HCT116 (cell line): ENCODE measurements at regions not wholly inside any gene's neighbourhood (a gene's known extent, or its start where the extent isn't known, plus 50 kb on each side); places are given as distances from the start of the nearest gene placed in this dataset.

Source experiments
- ATAC-seq: fragments of 200-7000 bp; cut with Tn5 transposase; 2 replicates; pipeline ENCODE4 v1.9.1; 2020; ENCODE audit warnings: mild to moderate bottlenecking, moderate library complexity
- BruUV-seq: library from RNA; stranded (reverse); fragments of 400-500 nt; replicated peaks from 2 replicates; lab custom pipeline; 2021; lab: Mats Ljungman, UMichigan
- CTCF ChIA-PET: fragments of 300-600 bp; sonication (Branson Sonifier 250); formaldehyde crosslinking; loops from one replicate; lab custom pipeline; 2021; ENCODE audit warnings: antibody characterized with exemption; lab: Charles Lee
- POLR2A ChIA-PET: fragments of 300-600, 350-600 bp; sonication (Branson Sonifier 250); formaldehyde crosslinking; loops from one replicate; lab custom pipeline; 2021; ENCODE audit warnings: antibody characterized with exemption; lab: Charles Lee
- RAD21 ChIA-PET, 2 experiments: fragments of 300-600 bp; sonication (Branson Sonifier 250); formaldehyde crosslinking; loops; one replicate each; lab custom pipeline; 2023; ENCODE audit warnings: low total read pairs in 2 of 2; ENCODE audit not compliant: uncharacterized antibody in 2 of 2, unreplicated experiment in 2 of 2, low non-redundant PET in 1 of 2; lab: Charles Lee
- DNase-seq: peaks from one replicate; pipeline ENCODE4 v3.0.0-alpha.2; 2010; ENCODE audit warnings: low read depth, low spot score
- H2AFZ ChIP-seq: fragments of 200-600 bp; shearing (Covaris generic), sonication (generic); 2 replicates; pipeline ENCODE4 v1.6.1; 2017; ENCODE audit warnings: low read depth, mixed run types, mixed read lengths, antibody characterized with exemption, low read length; ENCODE audit not compliant: poor library complexity, severe bottlenecking
- H3K27ac ChIP-seq: 2 replicates; pipeline ENCODE4 v1.5.1; 2012; ENCODE audit warnings: low read depth, low read length
- H3K27me3 ChIP-seq: fragments of 200-600 bp; sonication (generic); 2 replicates; pipeline ENCODE4 v1.6.1; 2016; ENCODE audit warnings: mixed run types, low read length, mixed read lengths; ENCODE audit not compliant: insufficient read depth
- H3K36me3 ChIP-seq, 2 experiments: fragments of 200-500 bp in 1 of 2; fragments of 200-600 bp in 1 of 2; sonication (Bioruptor generic) in 1 of 2; sonication (generic) in 1 of 2; 2 replicates each; pipeline versions ENCODE4 v1.5.1 to v1.6.1; 2014 to 2016; ENCODE audit warnings: low read length in 2 of 2, inconsistent platforms in 1 of 2, mixed read lengths in 1 of 2, mixed run types in 1 of 2; ENCODE audit not compliant: insufficient read depth in 2 of 2, control insufficient read depth in 1 of 2
- H3K4me1 ChIP-seq, 2 experiments: fragments of 200-600 bp in 1 of 2; sonication (generic) in 1 of 2; 2 replicates each; pipeline versions ENCODE4 v1.5.1 to v1.6.1; 2012 to 2017; ENCODE audit warnings: low read length in 2 of 2, inconsistent platforms in 1 of 2, mild to moderate bottlenecking in 1 of 2, mixed read lengths in 1 of 2, mixed run types in 1 of 2, moderate library complexity in 1 of 2; ENCODE audit not compliant: insufficient read depth in 2 of 2, control insufficient read depth in 1 of 2
- H3K4me2 ChIP-seq: fragments of 200-600 bp; sonication (generic); 2 replicates; pipeline ENCODE4 v1.6.1; 2017; ENCODE audit warnings: mixed run types, low read length, mixed read lengths
- H3K4me3 ChIP-seq, 2 experiments: fragments of 200-600 bp in 1 of 2; sonication (generic) in 1 of 2; replicated peaks in 1 of 2; 2 replicates each; pipeline ENCODE4 v1.5.1; 2011 to 2016; ENCODE audit warnings: low read length in 2 of 2, control low read depth in 1 of 2, low read depth in 1 of 2, mild to moderate bottlenecking in 1 of 2, mixed read lengths in 1 of 2, mixed run types in 1 of 2
- H3K79me2 ChIP-seq: fragments of 200-600 bp; sonication (generic); 2 replicates; pipeline ENCODE4 v1.6.1; 2017; ENCODE audit warnings: mild to moderate bottlenecking, mixed run types, low read length, moderate library complexity, mixed read lengths; ENCODE audit not compliant: insufficient read depth
- H3K9ac ChIP-seq: fragments of 200-600 bp; sonication (generic); 2 replicates; pipeline ENCODE4 v1.6.1; 2016; ENCODE audit warnings: low read length, mixed read lengths
- H3K9me2 ChIP-seq: fragments of 200-600 bp; sonication (generic), shearing (Covaris generic); 2 replicates; pipeline ENCODE4 v1.6.1; 2017; ENCODE audit warnings: mixed run types, mild to moderate bottlenecking, moderate library complexity; ENCODE audit not compliant: insufficient read depth
- H3K9me3 ChIP-seq, 2 experiments: fragments of 200-500 bp in 1 of 2; fragments of 200-600 bp in 1 of 2; sonication (Bioruptor generic) in 1 of 2; sonication (generic) in 1 of 2; 2 replicates each; pipeline ENCODE4 v1.6.1; 2014 to 2017; ENCODE audit warnings: low read length in 2 of 2, mixed read lengths in 2 of 2, inconsistent platforms in 1 of 2, low read depth in 1 of 2, mild to moderate bottlenecking in 1 of 2, mixed run types in 1 of 2, moderate library complexity in 1 of 2; ENCODE audit not compliant: control insufficient read depth in 1 of 2, insufficient read depth in 1 of 2
- H4K20me1 ChIP-seq: fragments of 200-600 bp; sonication (generic), shearing (Covaris generic); 2 replicates; pipeline ENCODE4 v1.6.1; 2017; ENCODE audit warnings: mixed run types, mild to moderate bottlenecking, moderate library complexity; ENCODE audit not compliant: insufficient read depth
- CBX3 ChIP-seq: IDR thresholded peaks from 2 replicates; pipeline ENCODE4 v1.6.1; 2012; ENCODE audit warnings: low read depth
- CEBPB ChIP-seq: IDR thresholded peaks from 2 replicates; pipeline ENCODE4 v1.6.1; 2012; ENCODE audit warnings: low read depth
- EGR1 ChIP-seq: IDR thresholded peaks from 2 replicates; pipeline ENCODE4 v1.6.1; 2012; ENCODE audit warnings: low read depth
- ELF1 ChIP-seq: IDR thresholded peaks from 2 replicates; pipeline ENCODE4 v1.6.1; 2012; ENCODE audit warnings: low read depth, borderline replicate concordance
- EZH2 ChIP-seq: fragments of 200-600 bp; sonication (generic); IDR thresholded peaks from 2 replicates; pipeline ENCODE4 v1.6.1; 2017; ENCODE audit warnings: antibody characterized with exemption, mixed run types
- EZH2phosphoT487 ChIP-seq: fragments of 200-600 bp; IDR thresholded peaks from 2 replicates; pipeline ENCODE4 v1.6.1; 2018; ENCODE audit warnings: antibody characterized with exemption, borderline replicate concordance
- FOSL1 ChIP-seq: IDR thresholded peaks from 2 replicates; pipeline ENCODE4 v1.6.1; 2012; ENCODE audit warnings: low read depth
- JUND ChIP-seq: IDR thresholded peaks from 2 replicates; pipeline ENCODE4 v1.6.1; 2012
- POLR2A ChIP-seq: IDR thresholded peaks from 2 replicates; pipeline ENCODE4 v1.7.0; 2011; ENCODE audit warnings: borderline replicate concordance; ENCODE audit not compliant: insufficient read depth, insufficient read length; ENCODE audit errors: extremely low read depth
- POLR2AphosphoS5 ChIP-seq: IDR thresholded peaks from 2 replicates; pipeline ENCODE4 v1.6.1; 2011; ENCODE audit warnings: mild to moderate bottlenecking, low read depth, low read length, moderate library complexity
- RAD21 ChIP-seq: IDR thresholded peaks from 2 replicates; pipeline ENCODE4 v1.6.1; 2012; ENCODE audit warnings: low read depth, mild to moderate bottlenecking
- SIN3A ChIP-seq: IDR thresholded peaks from 2 replicates; pipeline ENCODE4 v1.6.1; 2012; ENCODE audit warnings: low read depth
- SP1 ChIP-seq: IDR thresholded peaks from 2 replicates; pipeline ENCODE4 v1.6.1; 2012; ENCODE audit warnings: low read depth
- SRF ChIP-seq: IDR thresholded peaks from 2 replicates; pipeline ENCODE4 v1.6.1; 2012; ENCODE audit warnings: low read depth
- YY1 ChIP-seq: IDR thresholded peaks from 2 replicates; pipeline ENCODE4 v1.6.1; 2011; ENCODE audit warnings: low read length, low read depth, moderate library complexity, mild to moderate bottlenecking; ENCODE audit not compliant: insufficient replicate concordance; ENCODE audit errors: extremely low read depth
- ZNF274 ChIP-seq: fragments of 200-500 bp; sonication (Bioruptor generic); IDR thresholded peaks from 2 replicates; pipeline ENCODE4 v1.6.1; 2014; ENCODE audit warnings: mild to moderate bottlenecking, low read depth, low read length, inconsistent platforms
- intact Hi-C: fragments of 100-400 bp; cut with micrococcal nuclease; formaldehyde crosslinking; loops from 2 replicates; pipeline ENCODE4 v1.10.0; 2022
- TF ChIP-seq, protein P1 (sequence below): IDR thresholded peaks from 2 replicates; pipeline ENCODE4 v1.6.1; 2011; ENCODE audit warnings: mild to moderate bottlenecking, low read length, moderate library complexity; ENCODE audit not compliant: insufficient replicate concordance; ENCODE audit errors: extremely low read depth
- TF ChIP-seq, protein P2 (sequence below), 3 experiments: fragments of 200-600 bp in 1 of 3; sonication (generic) in 1 of 3; IDR thresholded peaks in 2 of 3; conservative IDR thresholded peaks in 1 of 3; 2 replicates each; pipeline ENCODE4 v1.5.1; 2012 to 2017; ENCODE audit warnings: low read depth in 2 of 3, low read length in 2 of 3, antibody characterized with exemption in 1 of 3, borderline replicate concordance in 1 of 3, control low read depth in 1 of 3, mild to moderate bottlenecking in 1 of 3, mixed read lengths in 1 of 3, mixed run types in 1 of 3, moderate library complexity in 1 of 3; ENCODE audit not compliant: insufficient read depth in 1 of 3
- TF ChIP-seq, protein P3 (sequence below): IDR thresholded peaks from 2 replicates; pipeline ENCODE4 v1.6.1; 2012; ENCODE audit warnings: low read depth
- TF ChIP-seq, protein P4 (sequence below): IDR thresholded peaks from 2 replicates; pipeline ENCODE4 v1.6.1; 2012

DNA sequence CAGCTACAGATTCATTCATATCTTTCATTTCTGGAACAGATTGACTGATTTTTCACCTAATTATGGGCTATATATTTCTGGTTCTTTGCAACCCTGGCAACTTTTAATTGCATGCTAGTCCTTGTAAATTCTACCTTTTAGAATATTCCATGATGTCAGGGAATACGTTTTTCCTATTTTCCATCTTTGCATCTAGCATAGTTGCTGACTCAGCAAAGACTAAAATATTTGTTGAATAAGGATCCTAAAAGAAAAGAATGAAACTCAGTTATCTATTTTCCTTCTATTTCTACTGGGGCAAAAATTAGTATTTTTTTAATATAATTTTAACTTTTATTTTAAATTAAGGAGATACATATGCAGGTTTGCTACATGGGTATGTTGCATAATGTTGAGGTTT, 438.3 kb downstream of the GXYLT1 start (continued):
- no peak for TF ChIP-seq RAD21
- TF ChIP-seq, protein P1, sequence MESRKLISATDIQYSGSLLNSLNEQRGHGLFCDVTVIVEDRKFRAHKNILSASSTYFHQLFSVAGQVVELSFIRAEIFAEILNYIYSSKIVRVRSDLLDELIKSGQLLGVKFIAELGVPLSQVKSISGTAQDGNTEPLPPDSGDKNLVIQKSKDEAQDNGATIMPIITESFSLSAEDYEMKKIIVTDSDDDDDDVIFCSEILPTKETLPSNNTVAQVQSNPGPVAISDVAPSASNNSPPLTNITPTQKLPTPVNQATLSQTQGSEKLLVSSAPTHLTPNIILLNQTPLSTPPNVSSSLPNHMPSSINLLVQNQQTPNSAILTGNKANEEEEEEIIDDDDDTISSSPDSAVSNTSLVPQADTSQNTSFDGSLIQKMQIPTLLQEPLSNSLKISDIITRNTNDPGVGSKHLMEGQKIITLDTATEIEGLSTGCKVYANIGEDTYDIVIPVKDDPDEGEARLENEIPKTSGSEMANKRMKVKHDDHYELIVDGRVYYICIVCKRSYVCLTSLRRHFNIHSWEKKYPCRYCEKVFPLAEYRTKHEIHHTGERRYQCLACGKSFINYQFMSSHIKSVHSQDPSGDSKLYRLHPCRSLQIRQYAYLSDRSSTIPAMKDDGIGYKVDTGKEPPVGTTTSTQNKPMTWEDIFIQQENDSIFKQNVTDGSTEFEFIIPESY = no peak

DNA sequence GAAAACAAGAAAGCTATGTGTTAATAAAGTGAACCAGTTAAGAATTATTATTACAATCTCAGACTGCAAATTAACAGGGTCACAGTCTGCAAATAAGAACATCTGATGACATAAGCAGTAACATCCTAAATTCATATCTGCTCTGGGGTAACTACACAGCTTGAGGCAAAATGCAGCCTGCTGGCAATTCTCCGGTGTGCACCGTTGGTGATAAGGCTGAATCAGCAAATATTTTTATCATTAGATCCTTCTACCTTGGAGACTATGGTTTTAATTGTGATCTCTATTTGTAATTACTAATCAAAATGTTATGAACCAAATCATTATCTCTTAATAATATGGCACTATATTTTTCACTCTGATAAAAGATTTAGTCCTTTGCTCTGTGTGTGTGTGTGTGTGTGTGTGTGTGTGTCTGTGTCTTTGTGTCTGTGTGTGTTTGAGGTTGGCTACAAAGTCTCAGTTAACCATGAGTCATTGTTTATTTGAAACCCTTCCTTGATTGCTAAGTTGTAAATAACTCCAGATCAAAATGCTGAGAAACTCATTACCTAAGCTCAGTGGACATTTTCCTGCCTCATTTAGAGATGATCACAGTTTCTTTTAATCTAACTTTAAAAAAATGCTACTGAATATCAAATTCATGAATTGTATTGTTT, 442.6 kb downstream of the GXYLT1 start:
- no peak for ATAC-seq
- TF ChIP-seq SP1 (no peak), CBX3 (no peak), ELF1 (no peak), YY1 (no peak), FOSL1 (no peak), RAD21 (no peak), SRF (no peak), SIN3A (no peak), POLR2A (no peak), ZNF274 (no peak), EZH2phosphoT487 (no peak), POLR2AphosphoS5 (no peak), JUND (no peak), EZH2 (no peak), EGR1 (no peak), CEBPB (no peak)
- TF ChIP-seq, protein P2, sequence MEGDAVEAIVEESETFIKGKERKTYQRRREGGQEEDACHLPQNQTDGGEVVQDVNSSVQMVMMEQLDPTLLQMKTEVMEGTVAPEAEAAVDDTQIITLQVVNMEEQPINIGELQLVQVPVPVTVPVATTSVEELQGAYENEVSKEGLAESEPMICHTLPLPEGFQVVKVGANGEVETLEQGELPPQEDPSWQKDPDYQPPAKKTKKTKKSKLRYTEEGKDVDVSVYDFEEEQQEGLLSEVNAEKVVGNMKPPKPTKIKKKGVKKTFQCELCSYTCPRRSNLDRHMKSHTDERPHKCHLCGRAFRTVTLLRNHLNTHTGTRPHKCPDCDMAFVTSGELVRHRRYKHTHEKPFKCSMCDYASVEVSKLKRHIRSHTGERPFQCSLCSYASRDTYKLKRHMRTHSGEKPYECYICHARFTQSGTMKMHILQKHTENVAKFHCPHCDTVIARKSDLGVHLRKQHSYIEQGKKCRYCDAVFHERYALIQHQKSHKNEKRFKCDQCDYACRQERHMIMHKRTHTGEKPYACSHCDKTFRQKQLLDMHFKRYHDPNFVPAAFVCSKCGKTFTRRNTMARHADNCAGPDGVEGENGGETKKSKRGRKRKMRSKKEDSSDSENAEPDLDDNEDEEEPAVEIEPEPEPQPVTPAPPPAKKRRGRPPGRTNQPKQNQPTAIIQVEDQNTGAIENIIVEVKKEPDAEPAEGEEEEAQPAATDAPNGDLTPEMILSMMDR (IDR thresholded peaks at IDR 0.05 in 2 of 3, conservative IDR thresholded peaks at IDR 0.05 in 1 of 3; ENCODE audit: borderline replicate concordance in 1 of 3, insufficient read depth in 1 of 3, low read depth in 2 of 3, low read length in 2 of 3) = no peak
- TF ChIP-seq, protein P3, sequence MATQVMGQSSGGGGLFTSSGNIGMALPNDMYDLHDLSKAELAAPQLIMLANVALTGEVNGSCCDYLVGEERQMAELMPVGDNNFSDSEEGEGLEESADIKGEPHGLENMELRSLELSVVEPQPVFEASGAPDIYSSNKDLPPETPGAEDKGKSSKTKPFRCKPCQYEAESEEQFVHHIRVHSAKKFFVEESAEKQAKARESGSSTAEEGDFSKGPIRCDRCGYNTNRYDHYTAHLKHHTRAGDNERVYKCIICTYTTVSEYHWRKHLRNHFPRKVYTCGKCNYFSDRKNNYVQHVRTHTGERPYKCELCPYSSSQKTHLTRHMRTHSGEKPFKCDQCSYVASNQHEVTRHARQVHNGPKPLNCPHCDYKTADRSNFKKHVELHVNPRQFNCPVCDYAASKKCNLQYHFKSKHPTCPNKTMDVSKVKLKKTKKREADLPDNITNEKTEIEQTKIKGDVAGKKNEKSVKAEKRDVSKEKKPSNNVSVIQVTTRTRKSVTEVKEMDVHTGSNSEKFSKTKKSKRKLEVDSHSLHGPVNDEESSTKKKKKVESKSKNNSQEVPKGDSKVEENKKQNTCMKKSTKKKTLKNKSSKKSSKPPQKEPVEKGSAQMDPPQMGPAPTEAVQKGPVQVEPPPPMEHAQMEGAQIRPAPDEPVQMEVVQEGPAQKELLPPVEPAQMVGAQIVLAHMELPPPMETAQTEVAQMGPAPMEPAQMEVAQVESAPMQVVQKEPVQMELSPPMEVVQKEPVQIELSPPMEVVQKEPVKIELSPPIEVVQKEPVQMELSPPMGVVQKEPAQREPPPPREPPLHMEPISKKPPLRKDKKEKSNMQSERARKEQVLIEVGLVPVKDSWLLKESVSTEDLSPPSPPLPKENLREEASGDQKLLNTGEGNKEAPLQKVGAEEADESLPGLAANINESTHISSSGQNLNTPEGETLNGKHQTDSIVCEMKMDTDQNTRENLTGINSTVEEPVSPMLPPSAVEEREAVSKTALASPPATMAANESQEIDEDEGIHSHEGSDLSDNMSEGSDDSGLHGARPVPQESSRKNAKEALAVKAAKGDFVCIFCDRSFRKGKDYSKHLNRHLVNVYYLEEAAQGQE = no peak
- TF ChIP-seq, protein P4, sequence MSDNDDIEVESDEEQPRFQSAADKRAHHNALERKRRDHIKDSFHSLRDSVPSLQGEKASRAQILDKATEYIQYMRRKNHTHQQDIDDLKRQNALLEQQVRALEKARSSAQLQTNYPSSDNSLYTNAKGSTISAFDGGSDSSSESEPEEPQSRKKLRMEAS = no peak

More for the DNA sequence above, 442.6 kb downstream of the GXYLT1 start:
- no peaks in the 10 kb centered on the region for H3K9me2 ChIP-seq
- no peak for DNase-seq
- H3K27me3 ChIP-seq = no peaks in the 10 kb centered on the region
- ChIA-PET POLR2A (no interaction called here), RAD21 (no interaction called here), CTCF (no interaction called here)
- H3K9me3 ChIP-seq = no peaks in the 10 kb centered on the region
- no peak overlapping the region for H2AFZ ChIP-seq
- no peaks in the 10 kb centered on the region for H3K36me3 ChIP-seq
- no peak overlapping the region for H3K4me3 ChIP-seq
- no peaks in the 10 kb centered on the region for H4K20me1 ChIP-seq
- H3K4me2 ChIP-seq = no peak overlapping the region
- no peaks in the 10 kb centered on the region for H3K4me1 ChIP-seq
- no TSS peak for BruUV-seq
- H3K9ac ChIP-seq = no peak overlapping the region
- H3K79me2 ChIP-seq = no peaks in the 10 kb centered on the region
- intact Hi-C loops = no loop called here
- no peak overlapping the region for H3K27ac ChIP-seq
